ENCODE measurements at regions not wholly inside any gene's neighbourhood (a gene's known extent, or its start where the extent isn't known, plus 50 kb on each side); places are given as distances from the start of the nearest gene placed in this dataset.

- no peak for TF ChIP-seq CTCF (IDR thresholded peaks at IDR 0.05; ENCODE audit: low read depth, low read length)
- DNase-seq, result no peak
- H3K9me3 ChIP-seq, result no peaks in the 10 kb centered on the region; the same call in 1 of the 2 replicates
- no peaks in the 10 kb centered on the region for H3K27me3 ChIP-seq
- no peaks in the 10 kb centered on the region for H3K4me1 ChIP-seq
- H3K4me3 ChIP-seq (ENCODE audit: low read depth, low read length), result no peak overlapping the region
- no peaks in the 10 kb centered on the region for H3K36me3 ChIP-seq
Measured at GRCh38 chr20:60662307-60662706, 589.8 kb upstream of the CDH4 start.

GRCh38 chr20:60664106-60664505 lies 588.0 kb upstream of the CDH4 start:
- Histone ChIP-seq H3K4me1 (no peaks in the 10 kb centered on the region), H3K27me3 (no peaks in the 10 kb centered on the region), H3K4me3 (ENCODE audit: low read depth, low read length) (no peak overlapping the region), H3K9me3 (no peaks in the 10 kb centered on the region), H3K36me3 (no peaks in the 10 kb centered on the region)
- TF ChIP-seq CTCF (IDR thresholded peaks at IDR 0.05; ENCODE audit: low read depth, low read length), result no peak
- no peak for DNase-seq

GRCh38 chr20:60667641-60668040 lies 584.4 kb upstream of the CDH4 start:
- no peak for TF ChIP-seq CTCF (IDR thresholded peaks at IDR 0.05; ENCODE audit: low read depth, low read length)
- DNase-seq, result no peak
- Histone ChIP-seq H3K36me3 (no peaks in the 10 kb centered on the region), H3K4me1 (no peaks in the 10 kb centered on the region), H3K27me3 (no peaks in the 10 kb centered on the region), H3K9me3 (no peaks in the 10 kb centered on the region), H3K4me3 (ENCODE audit: low read depth, low read length) (no peak overlapping the region)

GRCh38 chr20:60669211-60669610 lies 582.9 kb upstream of the CDH4 start:
- H3K27me3 ChIP-seq, result no peaks in the 10 kb centered on the region
- H3K9me3 ChIP-seq, result no peaks in the 10 kb centered on the region; the same call in 1 of the 2 replicates
- H3K4me3 ChIP-seq (ENCODE audit: low read depth, low read length), result no peak overlapping the region
- no peaks in the 10 kb centered on the region for H3K36me3 ChIP-seq
- no peak for TF ChIP-seq CTCF (IDR thresholded peaks at IDR 0.05; ENCODE audit: low read depth, low read length)
- H3K4me1 ChIP-seq, result no peaks in the 10 kb centered on the region
- no peak for DNase-seq

GRCh38 chr20:60676011-60676410 lies 576.0 kb upstream of the CDH4 start:
- Histone ChIP-seq H3K9me3 (no peaks in the 10 kb centered on the region; the same call in 1 of the 2 replicates), H3K4me3 (ENCODE audit: low read depth, low read length) (no peak overlapping the region), H3K4me1 (no peaks in the 10 kb centered on the region), H3K36me3 (no peaks in the 10 kb centered on the region), H3K27me3 (no peaks in the 10 kb centered on the region)
- no peak for DNase-seq
- TF ChIP-seq CTCF (IDR thresholded peaks at IDR 0.05; ENCODE audit: low read depth, low read length), result no peak

GRCh38 chr20:60677819-60678218 lies 574.2 kb upstream of the CDH4 start:
- DNase-seq, result no peak
- Histone ChIP-seq H3K4me3 (ENCODE audit: low read depth, low read length) (no peak overlapping the region), H3K9me3 (no peaks in the 10 kb centered on the region; the same call in none of the 2 replicates), H3K27me3 (no peaks in the 10 kb centered on the region), H3K4me1 (no peaks in the 10 kb centered on the region), H3K36me3 (no peaks in the 10 kb centered on the region)
- TF ChIP-seq CTCF (IDR thresholded peaks at IDR 0.05; ENCODE audit: low read depth, low read length), result no peak
